ENCODE measurements at regions not wholly inside any gene's neighbourhood (a gene's known extent, or its start where the extent isn't known, plus 50 kb on each side); places are given as distances from the start of the nearest gene placed in this dataset.
"Not testable (repeated sequence)": the region's sequence is repeated elsewhere in the genome, so short reads cannot be mapped to it uniquely, and the experiment has no call there.

DNA sequence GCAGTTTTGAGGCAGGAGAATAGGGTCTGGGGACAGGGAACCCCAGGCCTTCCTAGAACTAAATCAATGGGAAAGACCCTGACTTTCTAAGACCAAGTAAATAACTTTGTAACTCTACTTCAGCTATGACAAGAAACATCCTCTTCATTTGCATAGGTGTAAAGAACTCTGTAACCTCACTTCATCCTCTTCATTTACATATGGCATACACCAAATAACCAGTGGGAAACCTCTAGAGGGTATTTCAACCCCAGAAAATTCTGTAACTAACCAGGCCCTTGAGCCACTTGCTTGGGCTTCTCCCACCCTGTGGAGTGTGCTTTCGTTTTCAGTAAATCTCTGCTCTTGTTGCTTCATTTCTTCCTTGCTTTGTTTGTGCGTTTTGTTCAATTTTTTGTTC, 495.6 kb downstream of the SIPA1L2 start:
- DNase-seq (ENCODE audit: low read depth in 2 of 2) = no peak
- TF ChIP-seq CTCF (IDR thresholded peaks at IDR 0.05; ENCODE audit: low read depth, low read length) = no peak
- H3K4me3 ChIP-seq (replicated peaks in 1 of 2; ENCODE audit: low read depth in 2 of 2, low read length in 2 of 2) = no peak overlapping the region

DNA sequence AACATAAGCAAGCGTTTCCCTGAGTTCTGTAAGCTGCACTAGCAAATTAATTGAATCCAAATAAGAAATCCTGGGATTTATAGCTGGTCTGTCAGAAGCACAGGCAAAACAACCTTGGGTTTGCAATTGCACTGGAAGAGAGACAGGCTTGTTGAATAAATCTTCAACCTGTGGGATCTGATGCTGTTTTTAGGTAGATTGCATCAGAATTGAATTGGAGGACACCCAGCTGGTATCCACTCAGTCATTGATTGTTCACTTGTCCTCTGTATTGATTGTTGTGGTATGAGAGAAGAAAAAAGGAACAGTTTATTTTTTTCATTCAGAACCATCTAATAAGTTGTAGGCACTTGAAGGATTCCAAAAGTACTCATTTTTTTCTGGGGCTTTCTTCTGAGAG, 497.4 kb downstream of the SIPA1L2 start:
- no peak for DNase-seq (ENCODE audit: low read depth in 2 of 2)
- TF ChIP-seq CTCF (IDR thresholded peaks at IDR 0.05; ENCODE audit: low read depth, low read length) = no peak
- H3K4me3 ChIP-seq (replicated peaks in 1 of 2; ENCODE audit: low read depth in 2 of 2, low read length in 2 of 2) = no peak overlapping the region

GRCh38 chr1:232131715-232132391, 498.1 kb downstream of the SIPA1L2 start:
- no peak for TF ChIP-seq CTCF (IDR thresholded peaks at IDR 0.05; ENCODE audit: low read depth, low read length)
- H3K4me3 ChIP-seq (replicated peaks in 1 of 2; ENCODE audit: low read depth in 2 of 2, low read length in 2 of 2) = no peak overlapping the region
- no peak for DNase-seq (ENCODE audit: low read depth in 2 of 2)

DNA sequence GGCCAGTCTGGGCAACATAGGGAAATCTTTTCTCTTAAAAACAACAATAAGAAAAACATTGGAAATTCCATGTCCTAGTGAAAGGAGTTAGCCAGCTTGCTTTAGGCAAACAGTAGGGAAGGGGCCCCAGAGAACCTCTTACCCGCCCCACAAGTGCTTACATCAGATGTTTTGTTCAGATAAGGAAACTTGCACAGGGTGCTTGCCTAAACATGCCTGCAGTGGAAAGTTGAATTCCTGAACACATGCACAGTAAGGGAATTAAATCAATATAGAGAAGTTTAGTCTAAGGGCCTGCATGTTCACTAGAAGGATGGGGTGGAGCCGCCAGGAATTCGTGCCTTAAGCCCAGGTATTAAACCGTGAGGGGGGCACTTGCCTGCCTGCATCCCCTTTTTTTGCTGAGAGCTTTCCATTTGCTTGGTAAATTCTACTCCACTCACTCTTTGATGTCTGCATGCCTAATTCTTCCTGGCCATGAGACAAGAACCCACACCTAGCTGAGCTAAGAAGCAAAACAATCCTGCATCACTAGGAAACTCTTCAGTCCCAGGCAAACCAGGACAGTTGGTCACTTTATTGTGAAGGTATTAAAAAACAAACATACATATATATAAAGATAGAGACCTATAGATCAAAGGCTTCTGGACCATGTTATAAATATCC, 499.0 kb downstream of the SIPA1L2 start:
- no peak for TF ChIP-seq CTCF (IDR thresholded peaks at IDR 0.05; ENCODE audit: low read depth, low read length)
- DNase-seq (ENCODE audit: low read depth in 2 of 2) = no peak
- H3K4me3 ChIP-seq (replicated peaks in 1 of 2; ENCODE audit: low read depth in 2 of 2, low read length in 2 of 2) = no peak overlapping the region

- peak; percentile 53 to 90 for DNase-seq (ENCODE audit: low read depth in 2 of 2)
- TF ChIP-seq CTCF (IDR thresholded peaks at IDR 0.05; ENCODE audit: low read depth, low read length) = no peak
- H3K4me3 ChIP-seq (replicated peaks in 1 of 2; ENCODE audit: low read depth in 2 of 2, low read length in 2 of 2) = no peak overlapping the region
Measured at GRCh38 chr1:232127190-232127589, 500.6 kb downstream of the DISC1 start.

GRCh38 chr1:232123775-232124659, 497.4 kb downstream of the DISC1 start:
- no peak overlapping the region for H3K4me3 ChIP-seq (replicated peaks in 1 of 2; ENCODE audit: low read depth in 2 of 2, low read length in 2 of 2)
- DNase-seq (ENCODE audit: low read depth in 2 of 2) = peak; percentile 10 to 70
- no peak for TF ChIP-seq CTCF (IDR thresholded peaks at IDR 0.05; ENCODE audit: low read depth, low read length)

- not testable (repeated sequence) for H3K4me3 ChIP-seq (replicated peaks in 1 of 2; ENCODE audit: low read depth in 2 of 2, low read length in 2 of 2); DNase-seq (ENCODE audit: low read depth in 2 of 2)
Measured at GRCh38 chr1:232117903-232118302, 491.3 kb downstream of the DISC1 start.

Data from cardiac fibroblast (primary cell).